ENCODE measurements at regions not wholly inside any gene's neighbourhood (a gene's known extent, or its start where the extent isn't known, plus 50 kb on each side); places are given as distances from the start of the nearest gene placed in this dataset.

DNA sequence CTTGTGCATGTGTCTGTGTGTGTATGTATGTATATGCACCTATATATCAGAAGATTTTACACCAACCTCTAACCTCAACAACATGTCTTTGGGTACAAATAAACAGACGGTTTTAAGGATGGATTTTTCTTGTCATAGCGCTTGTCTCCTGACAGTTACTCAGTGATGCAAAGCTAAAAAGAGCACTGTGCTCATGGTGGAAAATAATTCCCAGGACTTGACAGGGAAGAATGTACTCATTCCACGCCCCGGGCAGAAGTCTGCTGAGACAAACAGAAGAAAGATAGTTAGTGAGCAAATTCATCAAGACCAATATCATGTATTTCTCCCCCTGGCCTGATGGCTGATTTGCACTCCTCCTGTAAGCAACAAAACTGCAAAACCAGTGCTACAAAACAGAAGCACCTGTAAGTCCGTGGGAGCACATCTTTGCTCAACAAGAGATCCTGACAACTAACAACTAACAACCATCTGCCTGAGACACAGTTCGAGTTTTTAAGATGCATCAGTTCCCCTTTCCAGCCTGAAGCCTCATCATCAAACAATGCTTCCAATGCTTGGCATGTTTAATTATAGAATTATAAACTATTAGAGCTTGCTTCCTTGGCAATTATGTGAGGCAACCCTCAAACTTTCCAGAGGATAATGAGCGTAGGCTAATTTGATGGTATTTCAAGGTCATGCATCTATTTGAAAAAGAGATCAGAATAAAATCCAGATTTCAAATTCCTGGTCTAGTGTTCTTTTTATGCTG, 812.7 kb upstream of the MIR17HG start:
- DNase-seq (ENCODE audit: low spot score) = no peak

DNA sequence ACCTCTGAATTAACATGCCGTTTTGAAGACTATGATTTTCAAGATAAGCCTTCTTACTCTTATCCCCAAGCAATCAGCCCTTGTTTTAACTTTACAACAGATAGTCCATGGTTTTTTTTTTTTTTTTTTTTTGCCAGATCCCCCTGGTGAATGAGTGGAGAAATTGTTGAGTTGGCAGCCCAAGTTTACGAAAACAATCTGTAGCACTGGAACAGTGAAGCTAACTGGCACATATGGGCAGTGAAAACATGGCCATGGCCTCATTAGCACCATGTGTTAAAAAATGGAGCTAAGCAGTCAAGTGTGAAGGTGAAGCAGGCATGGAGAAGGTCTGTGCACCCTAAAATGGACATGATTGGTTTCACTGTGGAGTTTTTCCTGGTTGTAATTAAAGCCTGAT, 812.1 kb upstream of the MIR17HG start:
- DNase-seq (ENCODE audit: low spot score) = no peak

DNA sequence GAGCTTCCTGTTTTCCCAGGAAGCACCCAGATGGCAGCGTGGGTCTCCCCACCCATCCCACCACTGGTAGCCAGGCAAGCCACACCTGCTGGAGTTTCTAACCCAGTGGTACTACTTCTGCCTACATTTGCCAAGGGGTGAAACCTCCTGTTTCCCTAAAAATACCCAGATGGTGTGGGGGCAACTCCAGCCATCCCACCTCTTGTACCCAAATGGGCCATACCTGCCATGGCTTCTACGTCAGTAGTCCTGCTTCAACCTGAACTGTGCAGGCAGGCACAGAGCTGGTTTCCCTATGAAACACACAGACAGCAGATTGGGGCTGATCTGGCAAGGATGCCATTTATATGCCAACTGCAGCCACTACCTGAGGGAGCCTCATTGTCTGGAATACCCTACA, 809.4 kb upstream of the MIR17HG start:
- no peak for DNase-seq (ENCODE audit: low spot score)

DNA sequence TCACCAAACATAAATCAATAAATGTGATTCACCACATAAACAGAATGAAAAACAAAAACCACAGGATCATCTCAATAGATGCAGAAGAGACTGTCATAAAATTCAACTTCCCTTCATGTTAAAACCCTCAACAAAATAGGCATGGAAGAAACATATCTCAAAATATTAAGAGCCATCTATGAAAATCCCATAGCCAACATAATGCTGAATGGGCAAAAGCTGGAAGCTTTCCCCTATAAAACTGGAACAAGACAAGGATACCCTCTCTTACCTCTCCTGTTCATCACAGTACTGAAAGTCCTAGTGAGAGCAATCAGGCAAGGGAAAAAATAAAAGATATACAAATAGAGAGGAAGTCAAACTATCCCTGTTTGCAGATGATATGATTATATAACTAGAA, 806.1 kb upstream of the MIR17HG start:
- DNase-seq (ENCODE audit: low spot score) = no peak

DNA sequence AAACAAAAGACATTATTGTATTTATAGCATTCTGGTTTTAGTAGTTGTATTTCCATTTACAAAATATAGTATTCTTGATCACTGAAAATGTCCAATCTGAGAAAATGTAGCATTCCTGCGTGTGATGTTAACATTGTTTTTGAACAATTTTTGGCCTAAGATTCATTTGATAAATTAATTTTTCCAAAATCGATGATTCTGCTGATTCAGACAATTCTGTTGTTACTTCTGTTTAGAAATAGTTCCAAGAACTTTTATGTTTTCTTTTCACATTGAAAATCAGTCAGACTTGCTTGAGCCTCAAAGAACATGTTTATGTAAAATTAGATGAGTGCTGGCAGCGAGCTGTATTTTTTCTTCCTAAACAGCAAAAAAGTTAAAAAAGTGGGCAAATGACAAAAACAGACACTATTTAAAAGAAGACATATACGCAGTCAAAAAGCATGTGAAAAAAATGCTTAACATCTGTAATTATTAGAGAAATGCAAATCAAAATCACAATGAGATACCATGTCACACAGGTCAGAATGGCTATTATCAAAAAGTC, 804.5 kb upstream of the MIR17HG start:
- no peak for DNase-seq (ENCODE audit: low spot score)

DNA sequence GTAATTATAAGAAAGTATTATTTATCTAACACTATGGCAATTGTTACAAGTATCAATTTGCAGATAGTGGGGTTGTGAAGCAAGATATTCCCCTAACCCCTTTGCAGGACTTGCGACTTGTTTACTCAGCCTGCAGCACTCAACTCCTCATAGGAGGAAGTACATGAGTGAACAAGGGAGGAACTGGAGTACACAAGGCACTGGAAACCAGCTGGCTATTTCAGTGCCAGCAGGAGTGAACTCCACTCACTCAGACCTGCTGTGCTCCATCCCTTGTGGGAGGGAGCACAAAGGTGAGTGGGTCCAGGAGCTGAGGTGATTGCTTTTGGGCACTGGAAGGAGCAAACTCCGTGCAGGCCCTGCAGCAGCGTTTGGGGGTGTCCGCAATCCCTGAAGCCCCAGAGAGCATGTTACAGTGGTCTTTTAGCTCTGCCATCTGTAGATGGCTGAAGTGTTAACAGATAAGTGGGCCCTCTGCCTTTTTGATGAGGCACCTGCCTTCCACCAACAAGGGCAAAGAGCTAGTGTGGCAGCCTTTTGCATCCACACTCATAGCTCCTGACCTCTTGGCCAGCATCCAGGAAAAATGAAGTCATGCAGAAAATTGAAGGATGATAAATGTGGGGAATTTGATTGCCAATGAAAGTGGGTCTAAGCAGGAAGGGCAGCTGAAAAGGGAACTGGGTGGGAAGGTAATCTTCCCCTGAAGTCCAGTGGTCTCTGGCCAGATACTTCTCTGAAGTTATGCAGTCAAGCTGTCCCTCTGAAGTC, 802.2 kb upstream of the MIR17HG start:
- no peak for DNase-seq (ENCODE audit: low spot score)

DNA sequence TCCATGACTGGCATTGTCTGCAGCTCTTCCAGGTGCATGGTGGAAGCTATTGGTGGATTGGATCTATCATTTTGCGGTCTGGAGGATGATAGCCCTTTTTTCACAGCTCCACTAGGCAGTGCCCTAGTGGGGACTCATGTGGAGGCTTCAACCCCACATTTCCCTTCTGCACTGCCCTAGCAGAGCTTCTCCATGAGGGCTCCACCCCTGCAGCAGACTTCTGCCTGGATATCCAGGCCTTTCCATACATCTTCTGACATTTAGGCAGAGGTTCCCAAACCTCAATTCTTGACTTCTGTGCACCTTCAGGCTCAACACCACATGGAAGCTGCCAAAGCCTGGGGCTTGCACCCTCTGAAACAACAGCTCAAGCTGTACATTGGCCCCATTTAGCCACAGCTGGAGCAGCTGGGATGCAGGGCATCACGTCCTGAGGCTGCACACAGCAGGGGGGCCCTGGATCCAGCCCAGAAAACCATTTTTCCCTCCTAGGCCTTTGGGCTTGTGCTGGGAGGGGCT, 800.2 kb upstream of the MIR17HG start:
- no peak for DNase-seq (ENCODE audit: low spot score)

DNA sequence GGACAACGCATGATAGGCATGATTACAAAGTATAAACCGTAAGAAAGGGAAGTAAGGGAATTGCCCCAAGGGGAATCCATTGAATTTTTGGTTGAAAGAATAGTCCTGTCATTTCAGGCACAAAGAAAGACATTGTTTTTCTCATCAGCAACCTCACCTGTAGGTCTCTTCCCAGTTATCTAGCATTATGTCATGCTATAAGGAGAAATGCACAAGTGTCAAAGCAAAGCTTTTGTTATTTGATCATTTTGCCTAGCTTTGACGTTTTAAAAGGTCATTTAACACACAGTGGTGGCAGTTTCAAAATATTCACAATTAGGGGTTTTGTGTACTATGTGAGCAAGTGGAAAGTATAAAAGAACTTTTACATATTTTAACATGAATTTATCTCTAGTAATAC, 796.2 kb upstream of the MIR17HG start:
- DNase-seq (ENCODE audit: low spot score) = no peak

DNA sequence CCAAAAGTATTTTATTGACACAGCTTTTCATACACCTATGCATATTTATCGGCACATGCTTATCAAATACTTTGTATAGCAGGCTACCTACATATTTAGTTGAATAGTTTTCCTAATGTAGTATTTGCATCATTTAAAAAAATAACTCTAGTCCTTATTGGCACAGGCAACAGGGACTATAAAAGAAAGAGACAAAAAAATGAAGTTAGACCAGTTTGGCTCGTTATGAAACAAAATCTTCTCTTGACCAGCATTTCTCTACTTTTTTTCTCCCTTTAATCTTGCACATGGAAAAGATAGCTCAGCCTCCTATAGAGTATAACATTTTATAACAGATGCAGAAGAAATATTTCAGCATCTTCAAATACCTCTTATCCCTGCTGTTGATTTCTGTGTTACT, 794.8 kb upstream of the MIR17HG start:
- no peak for DNase-seq (ENCODE audit: low spot score)

DNA sequence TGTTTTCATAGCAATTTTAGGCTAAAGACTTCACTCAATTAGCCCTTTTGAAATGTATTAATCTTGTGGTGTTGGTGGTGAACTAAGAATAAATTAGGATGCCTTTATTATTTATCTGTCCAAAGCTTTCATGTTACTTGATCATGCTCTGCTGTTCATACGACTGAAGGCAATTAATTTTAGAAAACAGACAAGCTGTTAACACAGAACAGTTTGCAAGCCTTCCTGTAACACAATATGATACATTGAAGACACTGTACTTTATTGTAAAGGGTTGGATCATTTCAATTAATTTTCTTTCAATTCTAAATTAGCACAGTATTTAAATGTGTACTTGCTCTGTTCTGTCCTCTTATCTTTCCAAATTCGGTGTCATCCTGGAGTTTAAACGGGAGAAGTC, 794.3 kb upstream of the MIR17HG start:
- no peak for DNase-seq (ENCODE audit: low spot score)

DNA sequence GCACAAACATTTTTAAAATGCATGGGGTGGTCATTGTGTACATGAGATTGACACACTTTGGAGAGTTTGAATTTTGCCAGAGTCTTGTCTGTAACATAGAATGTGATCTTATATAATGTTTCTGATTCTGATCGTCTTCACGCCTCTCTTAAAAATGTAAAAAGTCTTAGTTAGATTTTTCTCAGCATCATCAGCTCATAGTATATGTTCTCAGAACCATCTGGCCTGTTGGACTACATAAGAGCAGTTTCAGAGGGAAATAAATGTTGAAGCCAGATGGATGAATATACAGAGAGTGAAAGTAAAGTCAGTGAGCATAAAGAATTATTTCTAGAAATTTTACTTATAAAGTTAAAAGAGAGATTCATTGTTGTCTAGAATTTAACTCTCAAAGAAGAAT, 789.9 kb upstream of the MIR17HG start:
- no peak for DNase-seq (ENCODE audit: low spot score)

DNA sequence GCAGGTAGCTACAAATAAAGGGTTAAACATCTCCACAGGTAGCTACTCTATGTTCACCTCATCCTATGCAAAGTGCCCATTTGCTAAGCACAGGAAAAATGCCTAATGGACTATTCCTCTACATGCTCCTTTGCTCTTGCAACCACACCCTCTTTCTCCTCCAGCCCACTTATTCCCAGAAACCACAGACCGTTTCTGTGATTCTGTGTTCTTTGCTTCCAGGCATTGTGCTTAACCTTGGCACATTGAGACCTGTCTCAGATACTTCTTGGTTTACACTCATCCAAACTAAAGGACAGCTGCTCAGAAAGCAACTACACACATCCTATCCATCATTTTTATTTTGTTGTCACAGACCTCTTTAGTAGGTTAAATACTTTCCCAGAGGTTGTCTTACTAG, 785.0 kb upstream of the MIR17HG start:
- DNase-seq (ENCODE audit: low spot score) = no peak

DNA sequence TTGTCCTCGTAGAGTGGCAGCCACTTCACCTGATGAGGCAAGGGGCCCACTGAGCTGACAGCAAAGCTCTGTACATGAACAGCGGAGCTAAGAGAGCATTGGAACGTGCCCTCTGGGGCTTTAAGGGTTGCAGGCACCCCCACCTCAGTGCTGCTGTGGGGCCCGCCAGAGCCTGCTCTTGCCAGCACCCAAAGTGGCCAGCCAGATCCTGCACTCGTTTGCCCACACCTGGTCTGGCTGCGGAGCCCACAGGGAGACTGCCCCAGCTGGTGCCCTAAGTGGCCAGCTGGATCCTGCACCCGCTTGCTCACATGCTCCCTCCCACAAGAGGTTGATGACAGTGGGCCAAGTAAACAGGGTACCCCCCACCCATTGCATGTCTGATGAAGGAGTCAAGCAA, 783.4 kb upstream of the MIR17HG start:
- no peak for DNase-seq (ENCODE audit: low spot score)

DNA sequence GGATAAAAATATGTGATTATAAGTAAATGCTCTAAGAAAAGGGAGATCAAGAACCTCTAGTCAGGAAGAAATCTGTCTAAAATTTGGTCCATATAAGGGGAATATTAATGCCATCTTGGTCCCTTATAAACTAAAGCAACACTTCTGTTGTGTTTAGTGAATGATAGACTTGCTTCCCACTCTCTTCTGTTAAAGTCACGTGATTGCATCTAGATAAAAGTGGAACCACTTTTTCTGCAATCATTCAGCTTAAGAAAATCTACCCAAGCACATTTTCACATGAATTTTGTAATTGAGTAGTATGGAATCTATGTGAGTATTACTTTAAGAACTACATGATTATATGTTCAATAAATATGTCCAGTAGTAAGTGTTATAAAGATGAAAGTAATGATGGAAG, 782.9 kb upstream of the MIR17HG start:
- no peak for DNase-seq (ENCODE audit: low spot score)

DNA sequence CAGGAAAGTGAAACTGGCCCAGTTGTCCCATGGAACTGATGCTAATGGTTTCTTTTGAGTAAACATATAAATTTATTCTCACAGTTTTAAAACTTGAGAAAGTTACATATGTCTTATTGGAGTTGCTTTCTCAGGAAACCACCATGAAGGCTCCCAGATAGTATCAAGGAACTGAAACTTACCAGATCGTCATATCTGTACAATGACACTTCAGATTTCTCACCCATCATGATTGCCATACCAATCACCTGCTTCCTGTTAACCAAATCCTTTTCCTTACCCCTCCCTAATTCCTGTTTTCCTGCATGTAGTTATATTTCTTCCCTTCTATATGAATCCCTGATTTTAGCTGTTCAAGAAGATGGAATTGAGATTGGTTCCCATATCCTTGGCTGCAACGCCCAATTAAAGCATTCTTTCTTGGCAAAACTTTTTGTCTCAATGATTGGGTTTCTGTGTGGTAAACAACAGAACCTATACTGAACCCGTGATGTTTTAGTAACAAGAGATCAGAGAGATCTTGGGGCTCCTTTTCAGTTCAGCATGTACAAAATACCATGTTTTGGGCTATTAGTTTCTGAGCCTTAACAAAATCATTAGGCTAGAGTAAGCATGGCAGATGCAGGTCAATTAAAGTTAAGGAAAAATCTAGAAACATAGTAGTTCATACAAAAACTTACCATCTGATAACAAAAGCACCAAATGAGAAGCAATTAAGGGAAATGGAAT, 781.3 kb upstream of the MIR17HG start:
- no peak for DNase-seq (ENCODE audit: low spot score)

DNA sequence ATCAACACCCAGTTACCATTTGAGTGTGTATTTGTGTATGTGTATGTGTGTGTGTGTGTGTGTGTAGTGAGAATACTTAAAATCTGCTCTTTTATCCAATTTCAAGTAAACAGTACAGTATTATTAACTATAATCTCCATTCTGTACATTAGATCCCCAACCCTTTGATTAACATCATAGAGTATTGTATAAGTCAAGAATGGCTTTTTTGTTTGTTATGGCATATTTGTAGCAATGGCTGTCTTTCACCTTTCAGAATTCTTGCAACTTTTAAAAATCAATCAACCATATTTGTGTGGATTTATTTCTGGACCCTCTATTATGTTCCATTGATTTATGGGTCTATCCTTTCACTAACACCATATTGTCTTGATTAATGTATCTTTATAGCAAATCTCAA, 779.3 kb upstream of the MIR17HG start:
- no peak for DNase-seq (ENCODE audit: low spot score)

DNA sequence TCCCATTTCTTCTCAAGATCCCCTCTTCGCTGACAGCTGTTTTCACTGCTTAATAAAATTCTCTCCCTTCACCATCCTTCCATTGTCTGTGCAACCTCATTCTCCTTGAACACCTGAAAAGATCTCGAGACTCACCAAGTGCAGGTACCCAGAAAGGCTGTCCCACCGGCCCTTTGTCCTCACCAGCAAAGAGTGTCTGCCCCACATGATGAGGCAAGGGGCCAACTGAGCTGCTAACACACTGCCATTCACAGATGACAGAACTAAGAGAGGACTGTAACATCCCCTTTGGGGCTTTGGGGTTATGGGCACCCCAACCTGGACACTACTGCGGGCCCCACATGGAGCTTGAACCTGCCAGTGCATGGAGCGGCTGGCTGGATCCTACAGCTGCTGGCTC, 771.4 kb upstream of the MIR17HG start:
- no peak for DNase-seq (ENCODE audit: low spot score)

DNA sequence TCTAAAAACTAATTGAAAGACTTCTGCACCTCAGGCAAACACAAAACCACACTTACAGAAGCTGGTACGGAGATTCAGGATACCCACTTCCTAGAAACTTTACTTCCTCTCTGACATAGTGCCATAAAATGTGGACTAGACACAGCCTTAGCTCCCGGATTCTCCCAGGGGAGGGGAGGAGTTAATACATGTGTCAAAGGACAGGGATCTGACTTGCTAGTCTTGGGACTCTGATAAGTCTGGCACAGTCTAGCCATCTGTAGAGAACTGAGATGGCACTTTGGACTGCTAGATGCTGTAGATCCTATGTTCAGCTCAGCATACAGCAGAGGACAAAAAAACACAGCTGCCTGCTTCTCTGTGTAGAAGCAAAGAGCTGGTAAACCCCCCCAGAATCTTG, 769.8 kb upstream of the MIR17HG start:
- DNase-seq (ENCODE audit: low spot score) = no peak

DNA sequence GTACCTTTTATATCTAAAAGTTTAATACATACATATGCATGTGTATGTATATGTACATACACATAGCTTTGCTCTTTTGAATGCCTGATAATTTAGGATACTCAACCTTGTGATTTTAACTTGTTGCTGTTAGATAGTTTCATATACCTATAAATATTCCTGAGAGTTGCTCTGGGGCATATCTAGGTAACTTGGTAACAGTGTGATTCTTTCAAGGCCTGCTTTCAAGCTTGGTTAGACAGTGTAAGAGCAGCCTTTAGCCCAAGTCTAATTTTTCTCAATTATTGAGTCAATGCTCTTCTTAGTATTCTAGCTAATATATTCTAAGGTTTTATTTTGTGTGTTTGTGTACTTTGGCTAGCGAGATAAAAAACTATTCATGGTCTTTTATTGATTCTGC, 762.1 kb upstream of the MIR17HG start:
- DNase-seq (ENCODE audit: low spot score) = no peak

DNA sequence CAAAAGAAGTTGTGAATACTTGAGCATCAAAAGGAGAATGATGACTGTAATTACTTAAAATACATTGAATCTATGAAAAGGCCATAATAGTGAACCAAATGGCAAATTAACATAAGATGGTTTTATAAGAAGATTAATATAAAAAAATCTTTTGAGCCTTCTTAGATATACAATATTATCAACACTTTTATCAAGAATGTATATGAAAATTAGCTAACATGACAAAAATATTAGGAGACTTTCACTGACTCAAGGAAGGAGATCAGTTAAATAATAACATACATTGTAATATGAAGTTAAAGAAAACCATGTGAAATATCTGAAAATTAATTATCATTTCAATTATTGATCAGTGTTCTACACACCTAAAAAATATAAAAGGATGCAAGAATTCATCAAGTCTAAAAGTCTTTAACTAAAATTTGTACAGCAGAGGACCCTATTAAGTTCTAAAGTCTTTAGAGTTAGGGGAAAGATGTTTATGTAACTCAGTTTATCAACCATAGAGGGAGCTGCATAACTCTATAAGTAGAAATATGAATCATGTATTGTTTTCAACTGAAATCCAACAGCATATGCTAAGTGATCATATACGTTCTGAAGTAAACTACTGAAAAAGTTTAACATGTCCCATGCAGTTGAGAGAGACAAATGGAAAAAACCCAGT, 756.1 kb upstream of the MIR17HG start:
- DNase-seq (ENCODE audit: low spot score) = peak; percentile 1

DNA sequence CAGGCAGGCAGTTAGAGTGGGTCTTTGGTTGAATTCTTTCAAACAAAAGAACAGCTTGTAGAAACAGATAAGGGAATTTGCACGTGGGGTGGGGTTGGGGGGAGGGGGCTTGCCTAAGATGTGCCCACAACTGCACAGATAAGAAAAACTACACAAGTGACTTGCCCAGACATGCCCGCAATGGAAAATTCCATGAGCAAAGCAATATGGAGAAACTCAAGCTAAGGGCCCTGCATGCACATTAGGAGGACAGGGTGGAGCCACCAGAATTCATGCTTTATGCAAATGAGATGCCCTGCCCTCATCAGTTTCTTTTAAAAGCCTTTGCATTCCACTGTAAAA, 755.6 kb upstream of the MIR17HG start:
- DNase-seq (ENCODE audit: low spot score) = no peak

DNA sequence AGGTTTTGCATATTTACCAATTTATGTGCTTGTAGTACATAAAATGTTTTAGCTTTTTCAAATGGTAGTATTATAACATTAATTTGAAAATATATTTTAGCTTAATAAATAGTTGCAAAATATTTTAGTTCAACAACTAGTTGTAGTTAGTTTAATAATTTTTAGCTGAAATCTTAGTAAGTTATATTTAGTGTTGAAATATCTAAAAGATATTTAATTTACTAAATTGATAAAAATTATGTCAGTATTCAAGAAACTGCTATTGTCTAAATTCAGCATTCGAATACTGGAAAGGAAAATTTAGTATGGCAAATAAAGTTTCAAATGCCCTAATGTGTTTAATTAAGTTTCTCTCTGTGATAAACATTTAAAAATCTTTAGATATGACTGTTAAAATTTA, 754.5 kb upstream of the MIR17HG start:
- DNase-seq (ENCODE audit: low spot score) = no peak

Measured in SW480 (cell line).